Esophagus muscularis mucosa (tissue), 3 donors: ENCODE measurements at regions not wholly inside any gene's neighbourhood (a gene's known extent, or its start where the extent isn't known, plus 50 kb on each side); places are given as distances from the start of the nearest gene placed in this dataset.

Source experiments
- CTCF ChIP-seq, 3 experiments: fragments of 200-600 bp in 2 of 3; fragments of 450-650 bp in 1 of 3; sonication (generic) in 2 of 3; IDR thresholded peaks; one replicate each; pipeline ENCODE4 v1.5.1; 2017 to 2019; ENCODE audit warnings: antibody characterized with exemption in 3 of 3, mild to moderate bottlenecking in 2 of 3, moderate library complexity in 1 of 3
- POLR2A ChIP-seq: fragments of 450-650 bp; IDR thresholded peaks from one replicate; pipeline ENCODE4 v1.6.1; 2017; ENCODE audit warnings: antibody characterized with exemption, moderate library complexity, mild to moderate bottlenecking, low read depth
- POLR2AphosphoS5 ChIP-seq, 2 donors: sonication (generic); formaldehyde crosslinking; IDR thresholded peaks; one replicate each; pipeline ENCODE4 v1.6.1; 2017; ENCODE audit warnings: antibody characterized with exemption in 2 of 2

DNA sequence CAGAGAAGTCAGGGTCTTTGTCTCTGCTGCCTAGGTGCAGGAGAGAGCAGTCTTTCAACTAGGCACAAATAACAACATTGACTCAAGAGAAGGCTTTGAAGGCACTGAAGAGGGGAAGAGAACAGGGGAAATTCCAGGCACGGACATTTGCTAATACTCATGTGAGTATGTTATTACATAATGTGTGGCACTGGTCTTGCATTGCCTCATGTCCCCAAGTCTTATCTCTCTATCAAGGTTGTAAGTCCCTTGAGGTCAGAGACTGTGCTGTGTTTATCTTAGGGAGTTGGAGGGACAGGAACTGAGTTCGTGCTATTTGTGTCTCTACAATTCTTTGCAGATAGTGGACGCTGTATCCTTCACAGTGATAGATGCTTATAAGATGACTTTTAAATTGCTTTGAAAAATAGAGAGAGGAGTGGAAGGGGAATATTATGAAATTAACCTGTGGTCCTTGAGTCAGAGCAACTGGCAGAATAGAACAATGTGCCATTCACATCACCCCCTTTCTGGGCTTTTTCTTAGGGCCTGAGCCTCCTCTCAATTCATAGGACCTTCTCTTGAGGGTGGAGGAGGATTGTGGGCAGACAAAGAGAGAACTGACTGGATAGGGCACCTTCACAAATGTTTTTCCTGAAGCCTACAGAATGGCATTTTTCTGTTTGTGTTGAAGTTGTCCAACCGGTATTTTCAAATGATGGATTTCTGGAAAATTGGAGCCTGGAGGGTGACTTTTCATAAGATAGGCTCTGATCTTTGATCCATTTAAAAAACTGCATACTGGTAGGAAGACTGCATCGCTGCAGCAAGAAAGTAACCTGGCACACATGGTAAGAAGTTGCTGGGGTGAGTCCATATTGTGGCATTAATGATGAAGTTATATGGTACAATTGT lies 96.6 kb upstream of the CXCR4 start:
- TF ChIP-seq CTCF (IDR thresholded peaks at IDR 0.05) (no peak), POLR2A (no peak), POLR2AphosphoS5 (IDR thresholded peaks at IDR 0.05) (no peak)
